GM19324 (cell line): ENCODE measurements at regions not wholly inside any gene's neighbourhood (a gene's known extent, or its start where the extent isn't known, plus 50 kb on each side); places are given as distances from the start of the nearest gene placed in this dataset.

ENCODE experiments used
- ATAC-seq: cut with Tn5 transposase; IDR thresholded peaks from one replicate; pipeline ENCODE4 v1.9.1; 2021; ENCODE audit warnings: mild to moderate bottlenecking, moderate library complexity; ENCODE audit not compliant: unreplicated experiment, low FRiP score

DNA sequence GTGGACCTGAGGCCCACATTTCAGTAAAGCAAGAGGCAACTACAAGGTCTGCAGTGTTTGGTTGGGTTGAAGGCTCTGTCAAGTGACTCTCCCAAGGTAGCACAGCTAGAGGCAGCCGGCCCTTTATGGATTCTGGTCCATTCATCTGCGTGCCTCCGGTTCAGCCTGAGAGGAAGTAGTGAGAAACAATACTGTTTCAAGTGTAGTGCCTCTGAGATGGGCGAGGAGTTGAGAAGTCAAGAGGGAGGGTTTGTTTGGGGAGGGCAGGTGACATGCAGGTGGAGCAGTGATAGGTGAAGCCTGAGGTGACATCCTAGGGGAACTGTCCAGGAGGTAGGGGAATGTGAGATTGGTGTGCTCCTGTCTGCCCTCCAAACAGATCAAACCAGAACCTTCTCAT lies 933.5 kb downstream of the VRK1 start:
- ATAC-seq = no peak

GRCh38 chr14:97731800-97732199 lies 934.6 kb downstream of the VRK1 start:
- no peak for ATAC-seq

- no peak for ATAC-seq
These were observed 950.1 kb downstream of the VRK1 start for GRCh38 chr14:97747316-97747715.

- ATAC-seq = no peak
These were observed 951.4 kb downstream of the VRK1 start for GRCh38 chr14:97748616-97749015.

GRCh38 chr14:97757491-97757890 lies 960.3 kb downstream of the VRK1 start:
- ATAC-seq = no peak

GRCh38 chr14:97760050-97760449 lies 962.9 kb downstream of the VRK1 start:
- no peak for ATAC-seq

- ATAC-seq = no peak
These were observed 965.2 kb downstream of the VRK1 start for GRCh38 chr14:97762386-97762785.

DNA sequence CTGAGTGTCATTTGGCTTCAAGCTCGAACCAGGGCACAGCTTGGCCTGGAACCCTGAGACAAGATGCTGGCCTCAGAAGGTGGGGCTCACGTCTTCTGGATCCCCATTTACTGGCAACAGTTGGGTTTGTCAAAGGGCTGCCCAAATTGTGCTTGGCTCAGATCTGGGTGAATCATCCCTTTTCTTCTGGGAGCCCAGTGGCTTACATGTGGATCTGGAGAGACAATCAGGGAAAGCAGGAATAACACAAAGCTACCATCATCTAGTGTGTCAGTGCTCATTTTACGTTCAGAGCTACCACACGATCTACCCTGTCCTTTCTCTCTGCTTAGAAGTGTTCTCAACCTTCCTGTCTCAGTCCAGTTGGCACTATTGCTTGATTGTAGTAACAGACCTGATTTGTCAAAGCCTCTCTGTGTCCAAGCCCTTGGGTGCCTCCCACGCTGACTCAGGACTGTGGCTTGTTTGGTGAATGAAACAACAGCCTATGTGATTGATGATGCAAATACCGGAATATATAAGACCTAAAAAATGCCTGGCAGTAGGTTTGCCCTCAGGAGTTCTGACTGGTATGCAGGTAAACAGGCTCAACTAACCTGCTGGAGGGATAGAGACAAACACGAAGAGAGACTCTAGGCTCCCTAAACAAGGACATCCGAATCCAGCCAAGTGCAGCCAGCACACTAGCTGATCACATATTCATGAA lies 974.3 kb downstream of the VRK1 start:
- no peak for ATAC-seq

- no peak for ATAC-seq
These were observed 976.4 kb downstream of the VRK1 start for GRCh38 chr14:97773598-97773997.

DNA sequence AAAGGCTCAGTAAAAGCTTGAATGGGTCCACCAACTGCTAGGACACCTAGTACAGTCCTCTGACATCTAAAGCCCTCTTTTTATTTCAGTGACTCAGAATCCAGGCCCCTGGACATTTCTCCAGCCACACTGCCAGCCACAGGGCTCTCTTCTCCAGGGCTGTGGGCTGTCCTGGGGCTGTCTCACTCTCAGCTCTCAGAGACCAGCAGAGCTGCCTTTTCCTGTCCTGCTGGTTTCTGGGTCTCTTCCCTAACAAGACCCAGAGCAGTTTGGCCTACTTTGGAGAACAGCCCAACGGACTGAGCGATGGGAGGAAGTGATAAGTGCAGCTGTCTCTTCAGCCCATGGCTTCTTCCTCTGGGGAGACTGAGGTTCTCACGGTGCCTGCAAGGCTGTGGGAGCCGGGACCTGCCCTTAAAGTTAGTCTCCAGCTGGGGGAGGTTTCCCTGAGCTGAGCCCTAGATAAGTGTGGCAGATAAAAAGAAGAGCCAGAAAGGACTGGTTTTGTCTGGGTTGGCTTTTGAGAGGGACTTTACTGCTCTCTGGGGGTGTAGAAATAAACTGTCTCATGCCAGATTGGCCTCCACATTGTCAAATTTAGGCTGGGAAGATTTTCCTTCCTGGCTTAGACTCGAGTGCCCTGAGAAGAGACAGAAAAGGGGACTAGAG lies 979.8 kb downstream of the VRK1 start:
- no peak for ATAC-seq

- ATAC-seq = no peak
These were observed 980.6 kb downstream of the VRK1 start for GRCh38 chr14:97777622-97778355.

DNA sequence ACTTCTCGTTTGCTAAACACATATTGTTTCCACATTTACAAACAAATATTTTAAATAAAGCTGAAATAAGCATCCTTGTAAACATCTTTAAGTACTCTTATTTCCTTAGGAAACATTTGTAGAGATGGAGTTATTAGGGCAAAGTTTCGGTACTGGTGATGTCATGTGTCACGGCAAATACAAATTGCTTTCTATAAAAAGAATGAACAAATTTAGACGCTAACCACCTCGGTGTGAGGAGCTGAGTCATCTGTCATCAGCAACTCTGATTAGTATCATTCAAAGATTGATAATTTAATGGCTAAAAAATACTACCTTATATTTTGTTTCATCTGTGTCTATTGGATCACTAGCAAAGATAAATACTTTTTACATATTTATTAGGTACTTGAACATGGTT lies 982.0 kb downstream of the VRK1 start:
- ATAC-seq = no peak

- ATAC-seq = no peak
These were observed 983.6 kb downstream of the VRK1 start for GRCh38 chr14:97780804-97781203.

- no peak for ATAC-seq
These were observed 984.8 kb downstream of the VRK1 start for GRCh38 chr14:97781961-97782360.

DNA sequence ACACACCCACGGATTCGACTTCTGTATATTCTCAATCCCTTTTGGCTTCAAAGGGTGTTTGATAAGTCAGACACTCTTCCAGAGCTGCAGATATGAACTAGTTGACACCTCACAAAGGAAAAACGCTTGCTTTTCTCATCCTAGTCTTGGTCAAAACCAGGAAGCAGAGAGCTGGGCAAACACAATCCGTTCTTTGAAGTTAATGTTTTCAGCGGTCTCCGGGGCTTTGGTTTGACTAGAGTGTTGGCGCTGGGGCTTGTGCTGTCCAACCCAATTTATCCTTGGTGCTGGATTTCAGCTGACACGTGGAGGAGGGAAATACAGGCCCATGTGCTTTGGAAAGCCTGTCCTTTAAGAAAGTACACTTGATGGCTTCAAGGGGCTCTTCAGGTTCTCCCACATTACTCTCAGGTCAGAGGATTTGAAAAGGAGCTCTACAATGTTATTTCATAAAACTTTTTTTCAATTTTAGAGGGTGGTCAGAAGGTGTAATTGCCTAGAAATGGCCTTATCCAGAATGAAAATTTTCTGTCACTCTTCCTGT lies 985.8 kb downstream of the VRK1 start:
- no peak for ATAC-seq

DNA sequence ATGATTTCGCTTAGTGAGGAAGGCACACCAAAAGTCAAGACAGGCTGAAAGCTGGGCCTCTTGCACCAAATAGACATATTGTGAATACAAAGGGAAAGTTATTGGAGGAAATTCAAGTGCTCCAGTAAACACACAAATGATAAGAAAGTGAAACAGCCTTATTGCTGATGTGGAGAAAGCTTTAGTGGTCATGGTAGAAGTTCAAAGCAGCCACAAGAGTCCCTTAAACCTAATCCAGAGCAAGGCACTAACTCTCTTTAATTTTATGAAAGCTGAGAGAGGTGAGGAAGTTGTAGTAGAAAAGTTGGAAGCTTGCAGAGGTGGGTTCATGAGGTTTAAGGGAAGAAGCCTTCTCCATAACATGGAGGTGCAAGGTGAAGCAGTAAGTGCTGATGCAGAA lies 988.3 kb downstream of the VRK1 start:
- no peak for ATAC-seq

DNA sequence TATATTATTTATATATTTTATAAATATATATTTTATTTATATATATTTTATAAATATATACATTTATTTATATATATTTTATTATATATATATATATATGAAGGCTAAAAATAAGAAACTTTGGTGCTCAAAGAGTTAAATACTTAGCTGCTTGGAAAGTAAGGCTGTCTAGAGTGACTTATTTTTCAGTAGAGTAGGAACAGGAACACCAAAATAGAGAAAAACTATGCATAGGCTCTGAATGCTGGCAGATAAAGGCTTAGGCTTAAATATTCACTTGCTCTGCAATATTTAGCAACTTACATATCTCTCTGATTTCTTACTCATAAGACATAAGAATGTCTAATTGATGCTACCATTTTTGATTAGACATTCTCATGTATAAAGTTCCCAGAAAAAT lies 991.2 kb downstream of the VRK1 start:
- ATAC-seq = no peak

GRCh38 chr14:97788846-97789526 lies 991.8 kb downstream of the VRK1 start:
- ATAC-seq = no peak

DNA sequence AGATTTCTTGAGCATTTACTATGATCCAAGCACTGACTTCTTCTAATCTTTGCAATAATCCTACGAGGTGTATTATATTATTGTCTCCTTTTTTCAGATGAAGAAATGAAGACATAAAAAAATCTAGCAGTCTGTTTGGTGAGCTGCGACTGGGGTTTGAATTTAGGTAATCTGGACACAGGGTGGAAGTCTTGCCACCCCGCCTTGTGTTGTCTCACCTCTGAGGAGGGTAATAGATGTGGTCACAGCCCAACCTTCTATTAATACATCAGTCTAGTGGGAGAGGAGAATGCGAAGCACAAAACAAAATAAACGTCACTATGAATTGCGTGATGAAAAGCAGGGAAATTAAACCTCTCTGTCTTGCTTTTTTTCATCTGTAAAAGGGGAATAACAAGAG lies 993.9 kb downstream of the VRK1 start:
- ATAC-seq = no peak

DNA sequence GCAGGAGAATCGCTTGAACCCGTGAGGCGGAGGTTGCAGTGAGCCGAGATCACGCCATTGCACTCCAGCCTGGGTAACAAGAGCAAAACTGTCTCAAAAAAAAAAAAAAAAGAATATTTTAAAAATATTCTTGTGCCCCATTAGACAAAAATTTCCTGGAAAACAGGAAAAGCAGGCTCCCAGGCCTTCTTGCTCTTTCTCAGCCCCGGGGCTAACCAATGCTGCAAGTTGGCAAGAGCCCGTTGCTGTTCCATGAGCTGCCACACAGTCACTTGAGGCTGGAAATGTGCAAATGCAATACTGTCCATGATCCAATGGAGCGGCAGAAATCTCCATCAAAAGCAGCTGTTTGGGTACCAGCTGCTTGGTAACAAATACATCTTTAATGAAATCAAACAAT lies 994.7 kb downstream of the VRK1 start:
- no peak for ATAC-seq

GRCh38 chr14:97796511-97796910 lies 999.3 kb downstream of the VRK1 start:
- ATAC-seq = no peak
